ENCODE measurements at regions not wholly inside any gene's neighbourhood (a gene's known extent, or its start where the extent isn't known, plus 50 kb on each side); places are given as distances from the start of the nearest gene placed in this dataset.

DNA sequence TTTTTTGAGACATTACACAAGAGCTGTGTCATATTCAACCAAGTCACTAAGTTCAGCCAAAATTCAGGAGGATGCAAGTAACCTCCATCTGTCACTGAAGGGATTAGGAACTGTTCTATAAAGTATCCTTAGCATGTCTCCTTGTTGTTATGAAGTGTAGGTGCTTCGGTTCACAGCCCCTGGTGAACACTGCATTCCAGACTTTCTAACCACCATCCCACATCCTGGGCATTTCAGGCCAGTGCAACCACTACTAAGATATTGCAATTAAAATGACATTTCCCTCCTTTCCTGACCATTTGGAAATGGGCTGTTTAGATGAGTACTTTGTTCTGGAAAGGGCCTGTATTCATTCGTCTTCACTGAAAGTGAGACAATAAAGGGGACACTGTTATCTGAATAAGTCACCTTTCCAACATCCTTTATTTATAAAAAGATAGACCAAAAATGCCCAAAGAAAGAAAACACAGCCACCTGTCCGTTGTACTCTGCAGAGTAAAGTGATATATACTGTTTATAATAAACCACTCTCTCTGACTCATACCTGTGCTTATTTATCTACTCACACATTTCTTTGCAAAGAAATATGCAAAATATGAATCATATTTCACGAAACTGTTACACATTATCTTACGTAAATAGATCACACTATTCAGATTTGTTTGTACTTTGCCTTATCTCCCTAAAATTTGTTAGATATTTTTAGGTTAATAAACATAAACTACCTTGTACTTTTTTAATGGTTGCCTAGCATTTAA, 861.9 kb downstream of the CDH18 start (continued):
- TF ChIP-seq, protein P1, sequence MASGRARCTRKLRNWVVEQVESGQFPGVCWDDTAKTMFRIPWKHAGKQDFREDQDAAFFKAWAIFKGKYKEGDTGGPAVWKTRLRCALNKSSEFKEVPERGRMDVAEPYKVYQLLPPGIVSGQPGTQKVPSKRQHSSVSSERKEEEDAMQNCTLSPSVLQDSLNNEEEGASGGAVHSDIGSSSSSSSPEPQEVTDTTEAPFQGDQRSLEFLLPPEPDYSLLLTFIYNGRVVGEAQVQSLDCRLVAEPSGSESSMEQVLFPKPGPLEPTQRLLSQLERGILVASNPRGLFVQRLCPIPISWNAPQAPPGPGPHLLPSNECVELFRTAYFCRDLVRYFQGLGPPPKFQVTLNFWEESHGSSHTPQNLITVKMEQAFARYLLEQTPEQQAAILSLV (tag; IDR thresholded peaks at IDR 0.05): no peak
- TF ChIP-seq, protein P2, sequence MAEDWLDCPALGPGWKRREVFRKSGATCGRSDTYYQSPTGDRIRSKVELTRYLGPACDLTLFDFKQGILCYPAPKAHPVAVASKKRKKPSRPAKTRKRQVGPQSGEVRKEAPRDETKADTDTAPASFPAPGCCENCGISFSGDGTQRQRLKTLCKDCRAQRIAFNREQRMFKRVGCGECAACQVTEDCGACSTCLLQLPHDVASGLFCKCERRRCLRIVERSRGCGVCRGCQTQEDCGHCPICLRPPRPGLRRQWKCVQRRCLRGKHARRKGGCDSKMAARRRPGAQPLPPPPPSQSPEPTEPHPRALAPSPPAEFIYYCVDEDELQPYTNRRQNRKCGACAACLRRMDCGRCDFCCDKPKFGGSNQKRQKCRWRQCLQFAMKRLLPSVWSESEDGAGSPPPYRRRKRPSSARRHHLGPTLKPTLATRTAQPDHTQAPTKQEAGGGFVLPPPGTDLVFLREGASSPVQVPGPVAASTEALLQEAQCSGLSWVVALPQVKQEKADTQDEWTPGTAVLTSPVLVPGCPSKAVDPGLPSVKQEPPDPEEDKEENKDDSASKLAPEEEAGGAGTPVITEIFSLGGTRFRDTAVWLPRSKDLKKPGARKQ (CRISPR knock-in tag; IDR thresholded peaks at IDR 0.05): no peak
- TF ChIP-seq ZC3H4 (CRISPR knock-in tag; IDR thresholded peaks at IDR 0.05; ENCODE audit: borderline replicate concordance) (no peak), RFX7 (CRISPR knock-in tag; IDR thresholded peaks at IDR 0.05) (no peak), PTTG1 (tag; IDR thresholded peaks at IDR 0.05; ENCODE audit: low read depth) (no peak)

DNA sequence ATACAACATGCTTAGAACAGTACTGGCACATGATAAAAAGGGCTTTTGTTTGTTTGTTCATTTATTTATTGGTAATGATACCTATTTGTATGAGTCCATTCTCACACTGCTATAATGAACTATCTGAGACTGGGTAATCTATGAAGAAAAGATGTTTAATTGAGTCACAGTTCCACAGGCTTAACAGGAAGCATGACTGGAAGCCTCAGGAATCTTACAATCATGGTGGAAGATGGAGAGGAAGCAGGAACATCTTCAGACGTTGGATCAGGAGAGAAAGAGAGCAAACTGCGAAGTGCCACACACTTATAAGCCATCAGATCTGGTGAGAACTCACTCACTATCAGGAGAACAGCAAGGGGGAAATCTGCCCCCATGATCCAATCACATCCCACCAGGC, 847.7 kb downstream of the CDH18 start:
- no peak for FAIRE-seq
- ATAC-seq: peak; percentile 69
- no peak overlapping the region for H2AFZ ChIP-seq (ENCODE audit: low read depth, low read length)
- in situ Hi-C loops (cut with MboI): no loop called here
- H3K27me3 ChIP-seq (ENCODE audit: control insufficient read depth in 2 of 2, insufficient read depth in 2 of 2, low read length in 2 of 2): no peaks in the 10 kb centered on the region
- H3K79me2 ChIP-seq (ENCODE audit: control insufficient read depth, insufficient read depth, low read length): peaks cover 45% of the 10 kb centered on the region
- H3K36me3 ChIP-seq (ENCODE audit: control insufficient read depth, insufficient read depth, low read length): no peaks in the 10 kb centered on the region
- H3K9me1 ChIP-seq (ENCODE audit: control insufficient read depth, insufficient read depth, low read length): no peaks in the 10 kb centered on the region
- H3K4me3 ChIP-seq: peak overlapping the region; percentile 33; the same call in 1 of the 2 replicates
- ChIA-PET CTCF (ENCODE audit: low intra/inter-chr PET ratio) (no interaction called here), POLR2A (no interaction called here)
- DNase-seq (ENCODE audit: extremely low read depth in 1 of 4, low spot score in 3 of 4): peak in 1 of 4 experiments; percentile 7
- no peaks in the 10 kb centered on the region for H3K4me1 ChIP-seq (replicated peaks in 1 of 2; ENCODE audit: control insufficient read depth in 2 of 2, insufficient read depth in 2 of 2, low read length in 2 of 2)
- H3K9me3 ChIP-seq (replicated peaks; ENCODE audit: control insufficient read depth, insufficient read depth, low read depth, low read length): no peaks in the 10 kb centered on the region
- no TSS peak for BruUV-seq (replicated peaks)
- WGBS (ENCODE audit: insufficient coverage, low coverage, missing lambda C conversion rate): 0% methylated on average over 2 of the region's 2 CpGs
- H3K9ac ChIP-seq (ENCODE audit: insufficient read depth in 1 of 2, low read depth in 2 of 2, low read length in 2 of 2): peak overlapping the region in 1 of 2 experiments; percentile 5; a peak in 1 of 4 replicates
- H3K4me2 ChIP-seq (ENCODE audit: insufficient read depth, low read length): peak overlapping the region; percentile 49
- H4K20me1 ChIP-seq (replicated peaks; ENCODE audit: control insufficient read depth, insufficient read depth, low read length): no peaks in the 10 kb centered on the region
- intact Hi-C loops (cut with micrococcal nuclease): no loop called here
- no peak overlapping the region for H3K27ac ChIP-seq (ENCODE audit: extremely low read depth, low read depth, low read length)
- no peak for TF ChIP-seq BCOR (IDR thresholded peaks at IDR 0.05)
- no peak for TF ChIP-seq RBM15 (IDR thresholded peaks at IDR 0.05; ENCODE audit: insufficient read depth, low read length)
- no peak for TF ChIP-seq ZNF507 (tag; conservative IDR thresholded peaks at IDR 0.05)
- TF ChIP-seq CHD4 (IDR thresholded peaks at IDR 0.05; ENCODE audit: insufficient read depth, insufficient replicate concordance, low read depth, low read length, poor library complexity, severe bottlenecking): no peak
- no peak for TF ChIP-seq ETV5 (CRISPR knock-in tag; IDR thresholded peaks at IDR 0.05; ENCODE audit: low read depth)
- TF ChIP-seq XRCC3 (IDR thresholded peaks at IDR 0.05): no peak
- no peak for TF ChIP-seq HDAC2 (IDR thresholded peaks at IDR 0.05)
- TF ChIP-seq, protein P3, sequence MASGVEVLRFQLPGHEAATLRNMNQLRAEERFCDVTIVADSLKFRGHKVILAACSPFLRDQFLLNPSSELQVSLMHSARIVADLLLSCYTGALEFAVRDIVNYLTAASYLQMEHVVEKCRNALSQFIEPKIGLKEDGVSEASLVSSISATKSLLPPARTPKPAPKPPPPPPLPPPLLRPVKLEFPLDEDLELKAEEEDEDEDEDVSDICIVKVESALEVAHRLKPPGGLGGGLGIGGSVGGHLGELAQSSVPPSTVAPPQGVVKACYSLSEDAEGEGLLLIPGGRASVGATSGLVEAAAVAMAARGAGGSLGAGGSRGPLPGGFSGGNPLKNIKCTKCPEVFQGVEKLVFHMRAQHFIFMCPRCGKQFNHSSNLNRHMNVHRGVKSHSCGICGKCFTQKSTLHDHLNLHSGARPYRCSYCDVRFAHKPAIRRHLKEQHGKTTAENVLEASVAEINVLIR (CRISPR knock-in tag; IDR thresholded peaks at IDR 0.05): no peak
- TF ChIP-seq SAP30 (IDR thresholded peaks at IDR 0.05; ENCODE audit: borderline replicate concordance, insufficient read depth, low read depth, low read length, poor library complexity, severe bottlenecking): no peak
- no peak for TF ChIP-seq HCFC1 (IDR thresholded peaks at IDR 0.05; ENCODE audit: low read depth, low read length)
- TF ChIP-seq FOXK1 (CRISPR knock-in tag; IDR thresholded peaks at IDR 0.05; ENCODE audit: borderline replicate concordance): no peak
